Body of pancreas (tissue), 4 donors: ENCODE measurements at regions not wholly inside any gene's neighbourhood (a gene's known extent, or its start where the extent isn't known, plus 50 kb on each side); places are given as distances from the start of the nearest gene placed in this dataset.

Experiments used
- ATAC-seq: fragments of 150-250 bp; one replicate; pipeline ENCODE4 v1.9.1; 2016
- DNase-seq, 4 donors: peaks; one replicate each; pipeline ENCODE4 v3.0.0-alpha.2; 2019
- H3K27ac ChIP-seq, 4 donors: fragments of 200-600 bp; sonication (generic); 1 replicate in 3 of 4; 2 replicates in 1 of 4; pipeline versions ENCODE4 v1.5.1 to v1.6.1; 2016 to 2019; ENCODE audit warnings: mild to moderate bottlenecking in 1 of 4, mixed read lengths in 1 of 4, moderate library complexity in 1 of 4
- H3K27me3 ChIP-seq, 2 donors: fragments of 200-600 bp; sonication (generic); one replicate each; pipeline ENCODE4 v1.6.0; 2016; ENCODE audit warnings: mild to moderate bottlenecking in 1 of 2
- H3K36me3 ChIP-seq, 2 donors: fragments of 200-600 bp; sonication (generic); replicated peaks in 1 of 2; 2 replicates each; pipeline ENCODE4 v1.5.1; 2016; ENCODE audit warnings: low read depth in 2 of 2; ENCODE audit not compliant: insufficient read depth in 1 of 2
- H3K4me1 ChIP-seq: fragments of 200-600 bp; sonication (generic); one replicate; pipeline ENCODE4 v1.6.0; 2016
- H3K4me3 ChIP-seq, 2 donors: fragments of 200-600 bp; sonication (generic); 1 replicate in 1 of 2; 2 replicates in 1 of 2; pipeline ENCODE4 v1.5.1; 2016 to 2019
- H3K9me3 ChIP-seq, 3 donors: fragments of 200-600 bp; sonication (generic); 1 replicate in 2 of 3; 2 replicates in 1 of 3; pipeline ENCODE4 v1.5.1; 2016
- CTCF ChIP-seq, 7 experiments: fragments of 450-650 bp in 4 of 7; fragments of 200-600 bp in 3 of 7; sonication (generic) in 3 of 7; IDR thresholded peaks; one replicate each; pipeline ENCODE4 v1.5.1; 2016 to 2019; ENCODE audit warnings: antibody characterized with exemption in 7 of 7
- POLR2A ChIP-seq, 3 donors: fragments of 450-650 bp; IDR thresholded peaks; one replicate each; pipeline ENCODE4 v1.6.1; 2016; ENCODE audit warnings: antibody characterized with exemption in 3 of 3, mild to moderate bottlenecking in 2 of 3
- WGBS, 2 donors: methylation state at CpG; one replicate each; pipeline ENCODE4 v1.1.5; 2017; 5-methylcytosine and 5-hydroxymethylcytosine counted together
- intact Hi-C: fragments of 100-400 bp; cut with DNase I; formaldehyde crosslinking; loops from one replicate; pipeline ENCODE4 v1.15.1; 2023

GRCh38 chr6:137737836-137738596, 129.0 kb upstream of the TNFAIP3 start:
- H3K27ac ChIP-seq: no peak overlapping the region
- 74 to 76% methylated on average over 6 of the region's 6 CpGs for WGBS, 2 donors
- ATAC-seq: no peak
- TF ChIP-seq POLR2A (IDR thresholded peaks at IDR 0.05): no peak
- no peak for TF ChIP-seq CTCF (IDR thresholded peaks at IDR 0.05)
- H3K4me1 ChIP-seq: no peaks in the 10 kb centered on the region
- H3K36me3 ChIP-seq: no peaks in the 10 kb centered on the region
- intact Hi-C loops: no loop called here
- no peak for DNase-seq
- no peaks in the 10 kb centered on the region for H3K9me3 ChIP-seq
- no peak overlapping the region for H3K4me3 ChIP-seq
- no peaks in the 10 kb centered on the region for H3K27me3 ChIP-seq

DNA sequence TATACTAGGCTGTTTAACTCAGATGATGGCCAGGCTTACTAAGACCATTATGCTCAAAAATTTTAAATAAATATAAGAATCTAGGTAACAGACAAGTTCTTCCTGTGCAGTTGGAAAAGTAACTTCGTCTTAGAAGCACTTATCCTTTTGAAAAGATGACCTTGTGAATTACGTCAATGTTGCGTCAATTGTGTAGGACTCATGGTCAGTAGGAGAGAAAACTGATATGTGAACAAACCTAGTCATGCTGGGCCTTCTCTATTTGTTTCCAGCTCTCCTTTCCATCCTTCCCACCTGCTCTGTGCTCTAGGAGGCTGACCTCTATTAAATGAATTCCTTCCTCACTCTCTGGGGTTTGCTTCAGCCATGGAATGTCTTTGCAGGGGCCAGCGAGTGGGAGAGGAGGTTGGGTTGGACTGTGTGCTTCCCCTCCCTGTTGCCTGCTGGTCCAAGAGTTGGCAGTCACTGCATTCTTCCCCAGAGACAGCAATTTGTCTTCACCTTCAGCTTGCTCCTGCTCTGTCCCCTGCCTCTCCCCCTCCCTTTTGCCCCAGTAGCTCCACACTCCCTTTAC, 128.0 kb upstream of the TNFAIP3 start:
- Histone ChIP-seq H3K27ac (no peak overlapping the region), H3K27me3 (no peaks in the 10 kb centered on the region), H3K4me3 (no peak overlapping the region), H3K36me3 (no peaks in the 10 kb centered on the region), H3K9me3 (no peaks in the 10 kb centered on the region), H3K4me1 (no peaks in the 10 kb centered on the region)
- intact Hi-C loops: no loop called here
- TF ChIP-seq CTCF (IDR thresholded peaks at IDR 0.05) (no peak), POLR2A (IDR thresholded peaks at IDR 0.05) (no peak)
- ATAC-seq (no peak), DNase-seq (no peak)
- 78 to 81% methylated on average over 4 of the region's 4 CpGs for WGBS, 2 donors

DNA sequence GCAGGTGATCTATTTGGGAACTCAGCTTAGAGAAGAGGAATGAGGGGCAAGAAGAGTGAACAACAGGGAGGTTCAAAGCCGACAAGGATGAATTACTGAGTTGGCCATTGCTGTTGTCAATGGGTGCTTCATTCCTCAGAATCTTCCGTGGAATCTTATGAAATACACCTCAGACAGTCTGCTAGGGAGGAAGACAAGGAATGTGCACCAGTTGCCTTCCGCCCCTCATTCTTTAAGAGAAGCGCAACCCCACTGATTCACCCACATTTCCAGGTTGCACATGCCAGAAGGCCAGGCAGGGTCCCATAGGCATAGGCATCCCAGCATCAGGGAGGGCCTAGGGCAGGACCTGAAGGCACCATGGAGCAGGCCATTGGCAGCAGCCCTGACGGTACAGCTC, 127.5 kb upstream of the TNFAIP3 start:
- H3K36me3 ChIP-seq: no peaks in the 10 kb centered on the region
- no peaks in the 10 kb centered on the region for H3K27me3 ChIP-seq
- no peak overlapping the region for H3K27ac ChIP-seq
- WGBS, 2 donors: 90 to 95% methylated on average over 4 to 5 of the region's 5 CpGs
- H3K4me3 ChIP-seq: no peak overlapping the region
- ATAC-seq (no peak), DNase-seq (no peak)
- intact Hi-C loops: no loop called here
- H3K4me1 ChIP-seq: no peaks in the 10 kb centered on the region
- H3K9me3 ChIP-seq: no peaks in the 10 kb centered on the region
- TF ChIP-seq CTCF (IDR thresholded peaks at IDR 0.05) (no peak), POLR2A (IDR thresholded peaks at IDR 0.05) (no peak)

- intact Hi-C loops: no loop called here
- Histone ChIP-seq H3K9me3 (no peaks in the 10 kb centered on the region), H3K36me3 (no peaks in the 10 kb centered on the region), H3K4me1 (no peaks in the 10 kb centered on the region), H3K27me3 (no peaks in the 10 kb centered on the region), H3K4me3 (no peak overlapping the region), H3K27ac (no peak overlapping the region)
- TF ChIP-seq CTCF (IDR thresholded peaks at IDR 0.05) (no peak), POLR2A (IDR thresholded peaks at IDR 0.05) (no peak)
- DNase-seq (no peak), ATAC-seq (no peak)
- 81 to 84% methylated on average over 7 of the region's 7 CpGs for WGBS, 2 donors
These were observed 126.8 kb upstream of the TNFAIP3 start for GRCh38 chr6:137740091-137740755.
